OCI-M1 (cell line): ENCODE measurements at regions not wholly inside any gene's neighbourhood (a gene's known extent, or its start where the extent isn't known, plus 50 kb on each side); places are given as distances from the start of the nearest gene placed in this dataset.
"Not testable (repeated sequence)": the region's sequence is repeated elsewhere in the genome, so short reads cannot be mapped to it uniquely, and the experiment has no call there.

Experiments
- DNase-seq: peaks from one replicate; lab custom pipeline; 2025; lab: John Stamatoyannopoulos, UW

- no peak for DNase-seq
Observed at GRCh38 chr10:23493711-23494110, 54.8 kb downstream of the OTUD1 start.

- DNase-seq, result no peak
Observed at GRCh38 chr10:23496727-23497126, 57.9 kb downstream of the OTUD1 start.

GRCh38 chr10:23499372-23500132 is 60.7 kb downstream of the OTUD1 start:
- no peak for DNase-seq

- DNase-seq, result peak; percentile 16
Observed at GRCh38 chr10:23505797-23506465, 67.1 kb downstream of the OTUD1 start.

GRCh38 chr10:23512355-23513058 is 73.6 kb downstream of the OTUD1 start:
- DNase-seq, result peak; percentile 87

- DNase-seq, result not testable (repeated sequence)
Observed at GRCh38 chr10:23513621-23514020, 74.7 kb downstream of the OTUD1 start.

- no peak for DNase-seq
Observed at GRCh38 chr10:23514321-23514720, 75.4 kb downstream of the OTUD1 start.

- peak; percentile 51 for DNase-seq
Observed at GRCh38 chr10:23516530-23516929, 77.7 kb downstream of the OTUD1 start.

- DNase-seq, result no peak
Observed at GRCh38 chr10:23517155-23517554, 78.3 kb downstream of the OTUD1 start.

GRCh38 chr10:23521735-23522134 is 82.9 kb downstream of the OTUD1 start:
- DNase-seq, result no peak

GRCh38 chr10:23522345-23522744 is 83.5 kb downstream of the OTUD1 start:
- no peak for DNase-seq

- DNase-seq, result no peak
Observed at GRCh38 chr10:23523251-23523650, 84.4 kb downstream of the OTUD1 start.

GRCh38 chr10:23525406-23525805 is 86.5 kb downstream of the OTUD1 start:
- peak; percentile 8 for DNase-seq

GRCh38 chr10:23528419-23528818 is 89.5 kb downstream of the OTUD1 start:
- DNase-seq, result no peak

- no peak for DNase-seq
Observed at GRCh38 chr10:23529625-23530024, 90.8 kb downstream of the OTUD1 start.

GRCh38 chr10:23530079-23530478 is 91.2 kb downstream of the OTUD1 start:
- DNase-seq, result peak; percentile 20

GRCh38 chr10:23533212-23533611 is 94.3 kb downstream of the OTUD1 start:
- DNase-seq, result no peak

- no peak for DNase-seq
Observed at GRCh38 chr10:23534326-23534725, 95.5 kb downstream of the OTUD1 start.

- no peak for DNase-seq
Observed at GRCh38 chr10:23534761-23535160, 95.9 kb downstream of the OTUD1 start.

- no peak for DNase-seq
Observed at GRCh38 chr10:23535381-23535780, 96.5 kb downstream of the OTUD1 start.

- no peak for DNase-seq
Observed at GRCh38 chr10:23538968-23539367, 100.1 kb downstream of the OTUD1 start.

GRCh38 chr10:23540401-23541030 is 101.6 kb downstream of the OTUD1 start:
- DNase-seq, result no peak
